Motor neuron (in vitro differentiated cells): ENCODE measurements at regions not wholly inside any gene's neighbourhood (a gene's known extent, or its start where the extent isn't known, plus 50 kb on each side); places are given as distances from the start of the nearest gene placed in this dataset.

ENCODE experiments used
- ATAC-seq, 8 experiments: fragments of 200-7000 bp; cut with Tn5 transposase; replicated peaks in 6 of 8; 2 replicates each; pipeline ENCODE4 v1.8.0; 2021; ENCODE audit warnings: mild to moderate bottlenecking in 8 of 8, moderate library complexity in 8 of 8
- H3K27ac ChIP-seq, 2 donors: fragments of 250-450 bp; sonication (Bioruptor Pico); 2 replicates each; pipeline ENCODE4 v1.9.0; 2021; ENCODE audit warnings: antibody characterized with exemption in 2 of 2, mild to moderate bottlenecking in 2 of 2, moderate library complexity in 1 of 2
- H3K4me1 ChIP-seq, 2 donors: fragments of 250-450 bp; sonication (Bioruptor Pico); replicated peaks in 1 of 2; 2 replicates each; pipeline ENCODE4 v1.6.1; 2021; ENCODE audit warnings: antibody characterized with exemption in 2 of 2, mild to moderate bottlenecking in 2 of 2, moderate library complexity in 1 of 2
- H3K4me3 ChIP-seq, 5 donors: fragments of 250-450 bp; sonication (Bioruptor Pico); 2 replicates each; pipeline ENCODE4 v1.9.0; 2021; ENCODE audit warnings: antibody characterized with exemption in 5 of 5, mild to moderate bottlenecking in 5 of 5, moderate library complexity in 4 of 5
- WGBS, 10 experiments: fragments of 450-650 bp; shearing (Covaris generic); methylation state at CpG; one replicate each; pipeline ENCODE4 v1.0.0; 2022; 5-methylcytosine and 5-hydroxymethylcytosine counted together
- in situ Hi-C, 9 experiments: fragments of 400-800 bp; cut with MboI; loops; one replicate each; pipeline ENCODE4 v1.15.0; 2021; ENCODE audit warnings: low sequenced_read_pairs in 9 of 9, low pct_unique_long_range_greater_than_20kb in 2 of 9; ENCODE audit not compliant: unreplicated experiment in 9 of 9

- in situ Hi-C loops: no loop called here
- Histone ChIP-seq H3K27ac (no peak overlapping the region), H3K4me1 (peaks cover 13 to 25% of the 10 kb centered on the region in 2 donors), H3K4me3 (no peak overlapping the region)
- no peak for ATAC-seq
- 20 to 100% (median 37%) methylated on average over 1 to 2 of the region's 2 CpGs; no CpG with 5 or more reads in 1 of the 10 experiments for WGBS, 10 experiments
Observed at GRCh38 chr3:35487376-35487775, 151.9 kb upstream of the ARPP21 start.

GRCh38 chr3:35488526-35488925 is 150.8 kb upstream of the ARPP21 start:
- no peak for ATAC-seq
- Histone ChIP-seq H3K27ac (no peak overlapping the region), H3K4me1 (peaks cover 13 to 25% of the 10 kb centered on the region in 2 donors), H3K4me3 (no peak overlapping the region)
- 0 to 83% (median 47%) methylated on average over 1 of the region's 1 CpG; no CpG with 5 or more reads in 2 of the 10 experiments for WGBS, 10 experiments
- in situ Hi-C loops: no loop called here

- Histone ChIP-seq H3K27ac (no peak overlapping the region), H3K4me1 (no peaks in the 10 kb centered on the region), H3K4me3 (no peak overlapping the region)
- ATAC-seq: no peak
- WGBS, 10 experiments: 0 to 100% (median 51%) methylated on average over 1 to 2 of the region's 2 CpGs; no CpG with 5 or more reads in 2 of the 10 experiments
- in situ Hi-C loops: no loop called here
Observed at GRCh38 chr3:35492841-35493240, 146.5 kb upstream of the ARPP21 start.

GRCh38 chr3:35498506-35499210 is 140.7 kb upstream of the ARPP21 start:
- Histone ChIP-seq H3K4me1 (peaks cover 0 to 4% of the 10 kb centered on the region in 2 donors), H3K4me3 (no peak overlapping the region), H3K27ac (no peak overlapping the region)
- in situ Hi-C loops: no loop called here
- ATAC-seq: no peak
- 0 to 92% (median 36%) methylated on average over 1 to 4 of the region's 4 CpGs for WGBS, 10 experiments

GRCh38 chr3:35500641-35501350 is 138.5 kb upstream of the ARPP21 start:
- ATAC-seq: no peak
- Histone ChIP-seq H3K4me3 (no peak overlapping the region), H3K4me1 (peaks cover 3 to 10% of the 10 kb centered on the region in 2 donors), H3K27ac (no peak overlapping the region)
- in situ Hi-C loops: loop anchor here in 1 of 9 experiments (25.0 kb wide), 1 partner anchor 363 kb away; no protein-coding TSS in a partner anchor
- 5 to 82% (median 50%) methylated on average over 1 to 3 of the region's 3 CpGs; no CpG with 5 or more reads in 1 of the 10 experiments for WGBS, 10 experiments

- no peak overlapping the region for H3K27ac ChIP-seq
- in situ Hi-C loops: loop anchor here in 1 of 9 experiments (25.0 kb wide), 1 partner anchor 365 kb away; no protein-coding TSS in a partner anchor
- H3K4me1 ChIP-seq: peaks cover 3 to 10% of the 10 kb centered on the region in 2 donors
- H3K4me3 ChIP-seq: no peak overlapping the region
- ATAC-seq: no peak
Observed at GRCh38 chr3:35502699-35503098, 136.6 kb upstream of the ARPP21 start.

- peak overlapping the region in 1 of 2 donors; percentile 40 for H3K27ac ChIP-seq
- no peak overlapping the region for H3K4me3 ChIP-seq
- peak; percentile 32 to 100 (median 97) for ATAC-seq
- H3K4me1 ChIP-seq: peaks cover 3 to 10% of the 10 kb centered on the region in 2 donors
- in situ Hi-C loops: loop anchor here in 1 of 9 experiments (25.0 kb wide), 1 partner anchor 368 kb away; no protein-coding TSS in a partner anchor
- 0 to 24% (median 13%) methylated on average over 1 to 3 of the region's 7 CpGs; no CpG with 5 or more reads in 5 of the 10 experiments for WGBS, 10 experiments
Observed at GRCh38 chr3:35505181-35505580, 134.1 kb upstream of the ARPP21 start.

GRCh38 chr3:35505772-35506171 is 133.6 kb upstream of the ARPP21 start:
- peaks cover 3 to 10% of the 10 kb centered on the region in 2 donors for H3K4me1 ChIP-seq
- no peak for ATAC-seq
- no peak overlapping the region for H3K4me3 ChIP-seq
- WGBS, 10 experiments: 20 to 100% (median 100%) methylated on average over 1 to 3 of the region's 3 CpGs; no CpG with 5 or more reads in 4 of the 10 experiments
- in situ Hi-C loops: loop anchor here in 1 of 9 experiments (25.0 kb wide), 1 partner anchor 368 kb away; no protein-coding TSS in a partner anchor
- H3K27ac ChIP-seq: no peak overlapping the region

- ATAC-seq: no peak
- Histone ChIP-seq H3K4me1 (peaks cover 0 to 7% of the 10 kb centered on the region in 2 donors), H3K27ac (no peak overlapping the region), H3K4me3 (no peak overlapping the region)
- in situ Hi-C loops: loop anchor here in 1 of 9 experiments (25.0 kb wide), 1 partner anchor 383 kb away; no protein-coding TSS in a partner anchor
Observed at GRCh38 chr3:35519936-35520335, 119.4 kb upstream of the ARPP21 start.

- 15 to 100% (median 80%) methylated on average over 1 to 3 of the region's 3 CpGs for WGBS, 10 experiments
- Histone ChIP-seq H3K27ac (no peak overlapping the region), H3K4me1 (peaks cover 0 to 7% of the 10 kb centered on the region in 2 donors), H3K4me3 (no peak overlapping the region)
- no peak for ATAC-seq
- in situ Hi-C loops: loop anchor here in 1 of 9 experiments (25.0 kb wide), 1 partner anchor 384 kb away; no protein-coding TSS in a partner anchor
Observed at GRCh38 chr3:35521196-35521595, 118.1 kb upstream of the ARPP21 start.

GRCh38 chr3:35522450-35522849 is 116.9 kb upstream of the ARPP21 start:
- H3K4me3 ChIP-seq: no peak overlapping the region
- peaks cover 0 to 7% of the 10 kb centered on the region in 2 donors for H3K4me1 ChIP-seq
- no peak for ATAC-seq
- 6 to 90% (median 46%) methylated on average over 2 to 3 of the region's 3 CpGs; no CpG with 5 or more reads in 2 of the 10 experiments for WGBS, 10 experiments
- no peak overlapping the region for H3K27ac ChIP-seq
- in situ Hi-C loops: loop anchor here in 1 of 9 experiments (25.0 kb wide), 1 partner anchor 385 kb away; no protein-coding TSS in a partner anchor

- in situ Hi-C loops: loop anchor here in 1 of 9 experiments (25.0 kb wide), 1 partner anchor 386 kb away; no protein-coding TSS in a partner anchor
- H3K27ac ChIP-seq: no peak overlapping the region
- H3K4me3 ChIP-seq: no peak overlapping the region
- WGBS, 10 experiments: 3 to 100% (median 84%) methylated on average over 1 to 4 of the region's 4 CpGs
- peaks cover 0 to 7% of the 10 kb centered on the region in 2 donors for H3K4me1 ChIP-seq
- ATAC-seq: peak in 3 of 8 experiments; percentile 18 to 92 (median 43)
Observed at GRCh38 chr3:35523074-35523473, 116.3 kb upstream of the ARPP21 start.

GRCh38 chr3:35523838-35524237 is 115.5 kb upstream of the ARPP21 start:
- in situ Hi-C loops: loop anchor here in 1 of 9 experiments (25.0 kb wide), 1 partner anchor 387 kb away; no protein-coding TSS in a partner anchor
- no peak for ATAC-seq
- WGBS, 10 experiments: 6 to 100% (median 89%) methylated on average over 1 to 4 of the region's 4 CpGs; no CpG with 5 or more reads in 1 of the 10 experiments
- Histone ChIP-seq H3K4me1 (peaks cover 0 to 7% of the 10 kb centered on the region in 2 donors), H3K4me3 (no peak overlapping the region), H3K27ac (no peak overlapping the region)
